SK-MEL-5 (cell line): ENCODE measurements at regions not wholly inside any gene's neighbourhood (a gene's known extent, or its start where the extent isn't known, plus 50 kb on each side); places are given as distances from the start of the nearest gene placed in this dataset.

Experiments
- DNase-seq: peaks from one replicate; pipeline ENCODE4 v3.0.0-alpha.2; 2016; ENCODE audit warnings: low read depth, low spot score
- in situ Hi-C: cut with HindIII; loops from 2 replicates; pipeline ENCODE4 v1.10.0; 2016; ENCODE audit warnings: low sequenced_read_pairs, high pct_unique_total_duplicates, low pct_unique_long_range_greater_than_20kb
- small RNA-seq, 2 experiments: library from RNA; depleted of rRNA; stranded (forward); fragments of <200 nt; gene quantifications; one replicate each; pipeline ENCODE3, GENCODE V24; 2014

DNA sequence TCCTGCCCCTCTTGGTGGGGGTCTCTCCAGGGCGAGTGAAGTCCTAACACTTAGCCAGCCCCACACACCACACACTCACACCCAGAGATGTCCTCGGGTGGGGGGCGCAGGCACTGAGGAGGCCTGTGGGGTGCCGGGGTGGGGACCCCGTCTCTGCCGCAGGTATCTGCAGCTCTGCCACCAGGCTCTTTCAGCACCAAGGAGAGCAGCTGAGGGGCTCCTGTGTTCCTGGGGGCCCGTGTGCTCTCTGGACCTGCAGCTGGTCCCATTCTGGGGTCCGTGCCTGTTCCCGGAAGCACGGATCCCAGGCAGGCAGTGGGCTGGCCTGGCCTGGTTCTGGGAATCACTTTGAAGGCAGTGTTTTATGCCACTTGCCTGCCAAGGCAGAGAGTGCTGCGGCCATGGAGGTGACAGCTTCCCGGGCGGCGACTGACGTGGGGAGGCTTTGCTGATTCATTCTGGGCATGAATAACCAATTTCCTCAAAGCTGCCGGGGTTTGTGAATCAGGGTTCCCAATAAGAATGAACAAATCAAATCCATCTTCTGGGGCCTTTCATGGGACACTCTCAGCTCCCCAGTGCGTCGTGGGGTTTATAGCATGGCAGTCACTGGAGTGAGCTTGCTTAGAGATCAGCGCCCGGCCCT lies 54.4 kb upstream of the SLCO4A1 start:
- no peak for DNase-seq
- in situ Hi-C loops, result no loop called here

DNA sequence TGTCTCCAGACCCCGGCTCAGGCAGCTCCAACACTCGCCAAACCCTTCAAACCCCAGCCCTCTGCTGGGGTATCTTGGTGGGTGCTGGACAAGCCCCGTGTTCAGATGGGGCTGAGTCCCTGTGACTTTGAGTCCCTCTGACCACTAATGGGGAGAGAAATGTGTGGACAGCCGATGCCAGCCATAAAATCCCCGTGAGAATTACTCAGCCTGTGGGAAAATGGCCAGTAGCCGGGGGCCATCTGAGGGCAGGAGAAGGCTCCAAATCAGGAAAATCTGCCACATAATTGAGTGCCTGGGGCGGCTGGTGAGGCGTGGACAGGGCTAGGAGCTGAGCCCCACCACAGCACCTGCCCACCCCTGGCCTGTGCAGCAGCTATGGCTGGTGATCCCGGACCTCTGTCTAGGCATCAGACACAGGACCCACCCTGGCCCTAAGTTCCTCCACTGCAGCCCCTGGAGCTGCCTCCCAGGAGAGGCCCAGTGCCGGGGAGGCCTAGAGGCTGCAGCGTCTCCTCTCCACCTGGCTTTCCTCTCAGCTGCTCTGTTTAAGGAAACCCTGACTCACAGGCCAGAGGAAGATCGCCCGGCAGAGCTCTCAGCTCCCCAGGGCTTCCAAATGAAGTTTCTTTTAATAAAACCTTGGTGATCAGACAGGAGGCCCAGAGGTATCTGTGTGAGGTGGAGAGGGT lies 53.7 kb upstream of the SLCO4A1 start:
- no peak for DNase-seq
- in situ Hi-C loops, result no loop called here

DNA sequence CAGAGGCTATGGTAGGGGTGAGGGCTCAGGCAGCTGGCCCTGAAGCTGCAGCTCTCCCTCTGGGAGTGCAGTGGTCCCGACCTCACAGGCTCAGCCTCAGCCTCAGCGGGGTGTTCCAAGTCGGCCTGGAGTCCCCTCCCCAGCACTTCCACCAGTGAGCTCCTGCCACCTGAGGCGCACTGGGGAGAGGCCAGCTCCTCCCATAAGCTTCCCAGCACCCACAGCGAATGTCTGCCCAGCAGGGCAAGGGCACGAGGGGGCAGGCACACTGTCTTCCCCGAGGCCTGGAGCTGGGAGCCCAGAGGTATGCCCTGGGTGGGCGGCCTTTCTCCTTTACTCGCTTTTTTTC lies 53.2 kb upstream of the SLCO4A1 start:
- DNase-seq, result no peak
- in situ Hi-C loops, result no loop called here

DNA sequence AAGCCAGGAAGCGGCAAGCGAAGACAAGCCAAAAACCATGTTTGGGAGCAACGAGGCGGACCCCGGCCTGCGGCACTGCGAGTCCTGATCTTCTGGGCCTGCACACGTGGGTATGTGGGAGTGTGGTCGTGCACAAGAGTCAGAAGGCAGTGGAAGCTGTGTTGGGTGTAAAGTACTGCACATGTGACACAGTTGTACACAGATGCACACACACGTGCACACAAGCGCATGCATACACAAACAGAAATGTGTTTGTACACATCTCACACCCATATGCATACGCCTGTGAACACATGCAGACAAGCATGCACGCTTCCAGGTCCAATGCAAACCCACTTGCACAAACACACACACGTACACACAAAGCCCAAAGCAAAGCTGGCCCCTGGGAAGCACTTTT lies 52.6 kb upstream of the SLCO4A1 start:
- no peak for DNase-seq

DNA sequence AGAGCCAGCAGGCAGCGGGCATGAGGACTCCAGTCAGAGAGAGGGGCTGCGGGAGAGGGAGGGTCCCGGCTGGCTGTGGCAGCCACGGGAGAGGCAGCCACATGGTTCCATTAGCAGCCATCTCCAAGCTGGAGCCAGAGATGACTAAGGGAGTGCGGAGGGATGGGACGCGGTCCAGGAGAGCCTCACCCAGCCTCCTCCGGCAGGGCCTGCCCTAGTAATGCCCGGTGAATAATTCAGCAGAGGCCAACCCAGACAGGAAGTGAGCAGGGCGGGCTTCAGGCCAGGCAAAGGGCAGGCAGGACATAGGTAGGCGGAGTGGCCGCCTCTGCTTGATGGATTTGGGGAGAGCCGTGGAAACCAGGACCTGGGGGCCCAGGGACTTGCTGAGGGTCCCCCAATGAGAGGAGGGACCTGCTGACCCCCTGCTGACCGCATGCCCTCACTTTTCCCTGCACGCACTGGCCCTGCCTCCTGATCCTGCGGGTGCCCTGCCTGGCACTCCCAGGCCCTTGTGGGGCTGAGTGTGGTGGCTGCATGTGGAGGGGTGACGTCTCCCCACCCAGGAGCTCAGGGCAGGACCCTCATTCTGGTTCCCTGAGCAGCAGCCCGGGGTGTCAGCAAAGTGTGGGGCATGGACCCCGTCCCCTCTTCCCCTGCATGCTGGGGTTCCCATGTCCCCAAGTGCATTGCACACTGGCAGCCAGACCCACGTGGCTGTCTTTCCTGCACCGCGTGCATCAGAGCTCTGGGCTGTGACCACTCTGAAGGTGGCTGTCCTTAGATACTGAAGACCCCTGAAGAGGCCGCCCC lies 51.8 kb upstream of the SLCO4A1 start:
- in situ Hi-C loops, result no loop called here
- no peak for DNase-seq

More for the DNA sequence above, 52.6 kb upstream of the SLCO4A1 start:
- in situ Hi-C loops, result no loop called here

DNA sequence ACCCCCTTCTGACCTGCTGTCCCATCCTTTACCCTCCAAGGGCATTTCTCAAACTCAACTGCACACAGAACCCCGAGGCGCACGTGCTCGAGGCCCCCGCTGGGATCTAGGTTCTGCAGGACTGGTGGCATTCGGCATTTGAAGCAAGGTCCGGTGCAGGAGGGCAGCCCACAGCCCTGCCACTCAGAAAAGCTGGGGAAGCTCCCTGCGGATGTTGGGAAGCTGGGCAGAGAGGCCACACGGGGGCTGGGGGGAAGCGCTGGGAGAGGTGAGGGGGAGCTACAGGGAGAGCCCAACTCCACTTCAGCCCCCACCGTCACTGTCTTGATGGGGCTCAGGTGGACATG lies 51.2 kb upstream of the SLCO4A1 start:
- in situ Hi-C loops, result no loop called here
- DNase-seq, result no peak

DNA sequence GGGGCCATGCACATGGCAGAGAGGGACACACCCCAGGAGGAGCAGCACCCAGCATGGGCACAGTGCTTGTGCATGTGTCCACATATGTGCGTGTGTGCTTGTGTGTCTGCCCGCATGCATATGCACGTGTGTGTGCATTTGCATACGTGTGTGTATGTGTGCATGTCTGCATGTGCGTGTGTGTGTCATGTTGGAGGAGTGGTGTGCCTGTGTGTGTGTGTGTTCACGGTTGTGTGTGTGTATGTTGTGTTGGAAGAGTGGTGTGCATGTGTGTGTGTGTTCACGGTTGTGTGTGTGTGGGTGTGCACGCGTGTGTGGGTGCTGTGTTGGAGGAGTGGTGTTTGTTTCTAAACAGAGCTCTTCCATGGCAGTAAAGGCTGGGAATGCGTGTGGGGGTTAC lies 50.7 kb upstream of the SLCO4A1 start:
- no peak for DNase-seq
- in situ Hi-C loops, result no loop called here

Small RNAs in the stretch of these regions (small RNA-seq; reads per million reads assigned to genes)
- 0 reads per million in 2 experiments for gene MIR1-1
